Activated naive CD8-positive, alpha-beta T cell treated with anti-CD3 and anti-CD28 coated beads, Interleukin-2, amount 10 ng/mL, durations not matched to agents 7 days and 5 days (primary cell): ENCODE measurements at regions not wholly inside any gene's neighbourhood (a gene's known extent, or its start where the extent isn't known, plus 50 kb on each side); places are given as distances from the start of the nearest gene placed in this dataset.
"Not testable (repeated sequence)": the region's sequence is repeated elsewhere in the genome, so short reads cannot be mapped to it uniquely, and the experiment has no call there.

Experiments used
- ATAC-seq: fragments of 150-1000 bp; cut with Tn5 transposase; one replicate; pipeline ENCODE4 v1.10.0; 2021; ENCODE audit warnings: low read depth, moderate library complexity
- POLR2A ChIA-PET: fragments of 350-600 bp; sonication (Branson Sonifier 250); formaldehyde crosslinking; loops from one replicate; lab custom pipeline; 2021; ENCODE audit warnings: antibody characterized with exemption; lab: Charles Lee
- DNase-seq: peaks from one replicate; pipeline ENCODE4 v3.0.0; 2021
- H3K27ac Mint-ChIP-seq: one replicate; pipeline ENCODE4 v1.8.0; 2022; ENCODE audit warnings: mild to moderate bottlenecking, mixed read lengths
- H3K27me3 Mint-ChIP-seq: one replicate; pipeline ENCODE4 v1.8.0; 2022; ENCODE audit warnings: mild to moderate bottlenecking, moderate library complexity, mixed read lengths
- H3K36me3 Mint-ChIP-seq: one replicate; pipeline ENCODE4 v1.8.0; 2021; ENCODE audit warnings: mild to moderate bottlenecking, mixed read lengths
- H3K4me1 Mint-ChIP-seq: one replicate; pipeline ENCODE4 v1.8.0; 2021; ENCODE audit warnings: mixed read lengths
- H3K4me3 Mint-ChIP-seq: one replicate; pipeline ENCODE4 v1.8.0; 2022; ENCODE audit warnings: mild to moderate bottlenecking, moderate library complexity, mixed read lengths
- H3K9me3 Mint-ChIP-seq: one replicate; pipeline ENCODE4 v1.8.0; 2021; ENCODE audit warnings: mixed read lengths

- Mint-ChIP-seq H3K36me3 (no peaks in the 10 kb centered on the region), H3K9me3 (no peaks in the 10 kb centered on the region), H3K27me3 (no peaks in the 10 kb centered on the region), H3K4me3 (no peak overlapping the region), H3K27ac (no peak overlapping the region), H3K4me1 (no peaks in the 10 kb centered on the region)
- ATAC-seq: no peak
- no peak for DNase-seq
- POLR2A ChIA-PET: no interaction called here
Measured at GRCh38 chr7:42726066-42726785, 185.6 kb downstream of the C7orf25 start.

DNA sequence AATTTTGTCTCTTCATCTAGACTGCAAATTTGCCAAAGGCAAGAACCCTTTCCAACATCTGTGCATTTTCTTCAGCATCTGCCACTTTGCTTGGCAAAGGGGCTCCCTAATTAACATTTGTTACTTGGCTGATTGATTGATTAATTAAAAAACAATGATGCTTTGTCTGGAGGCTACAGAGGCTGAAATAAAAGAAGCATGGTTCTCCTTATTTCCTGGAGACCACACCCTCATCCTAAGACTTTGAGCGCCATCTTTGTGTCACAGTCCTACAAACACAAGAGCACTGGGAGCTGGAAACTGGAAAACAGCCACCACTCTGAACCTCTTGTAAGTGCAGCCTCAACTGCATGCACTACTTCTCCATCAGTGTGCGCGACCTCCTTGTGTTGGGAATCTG is 189.2 kb downstream of the C7orf25 start:
- Mint-ChIP-seq H3K36me3 (no peaks in the 10 kb centered on the region), H3K9me3 (no peaks in the 10 kb centered on the region), H3K4me3 (no peak overlapping the region), H3K27me3 (no peaks in the 10 kb centered on the region), H3K27ac (no peak overlapping the region), H3K4me1 (no peaks in the 10 kb centered on the region)
- POLR2A ChIA-PET: no interaction called here
- ATAC-seq (no peak), DNase-seq (no peak)

GRCh38 chr7:42722198-42722597 is 189.7 kb downstream of the C7orf25 start:
- H3K4me3 Mint-ChIP-seq: no peak overlapping the region
- DNase-seq: no peak
- no peak for ATAC-seq
- H3K27ac Mint-ChIP-seq: no peak overlapping the region
- POLR2A ChIA-PET: no interaction called here
- no peaks in the 10 kb centered on the region for H3K27me3 Mint-ChIP-seq
- no peaks in the 10 kb centered on the region for H3K9me3 Mint-ChIP-seq
- no peaks in the 10 kb centered on the region for H3K36me3 Mint-ChIP-seq
- H3K4me1 Mint-ChIP-seq: no peaks in the 10 kb centered on the region

- Mint-ChIP-seq H3K9me3 (peaks cover 3% of the 10 kb centered on the region), H3K4me1 (no peaks in the 10 kb centered on the region), H3K36me3 (no peaks in the 10 kb centered on the region), H3K27me3 (no peaks in the 10 kb centered on the region), H3K27ac (no peak overlapping the region), H3K4me3 (no peak overlapping the region)
- POLR2A ChIA-PET: no interaction called here
- ATAC-seq (no peak), DNase-seq (no peak)
Measured at GRCh38 chr7:42720991-42721796, 190.7 kb downstream of the C7orf25 start.

DNA sequence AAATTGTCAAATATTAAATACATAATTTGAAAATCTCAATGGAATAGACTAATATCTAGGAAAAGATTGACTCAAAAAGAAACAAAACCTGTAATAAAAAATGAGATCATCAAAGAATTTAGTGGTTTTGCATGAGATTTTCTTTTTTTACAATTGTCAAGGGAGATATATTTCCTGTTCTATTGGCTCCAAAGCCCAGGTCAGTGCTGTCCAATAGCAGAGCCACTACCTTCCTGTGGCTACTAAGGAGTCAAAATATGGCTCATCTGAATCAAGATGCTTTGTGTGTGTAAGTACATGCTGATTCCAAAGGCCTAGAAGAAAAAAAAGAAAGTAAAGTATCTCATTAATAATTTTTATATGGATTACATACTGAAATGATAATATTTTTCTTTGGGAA is 191.9 kb downstream of the C7orf25 start:
- no peak for ATAC-seq
- POLR2A ChIA-PET: no interaction called here
- H3K27ac Mint-ChIP-seq: no peak overlapping the region
- no peaks in the 10 kb centered on the region for H3K27me3 Mint-ChIP-seq
- peaks cover 3% of the 10 kb centered on the region for H3K9me3 Mint-ChIP-seq
- no peaks in the 10 kb centered on the region for H3K4me1 Mint-ChIP-seq
- DNase-seq: no peak
- H3K4me3 Mint-ChIP-seq: no peak overlapping the region
- no peaks in the 10 kb centered on the region for H3K36me3 Mint-ChIP-seq

DNA sequence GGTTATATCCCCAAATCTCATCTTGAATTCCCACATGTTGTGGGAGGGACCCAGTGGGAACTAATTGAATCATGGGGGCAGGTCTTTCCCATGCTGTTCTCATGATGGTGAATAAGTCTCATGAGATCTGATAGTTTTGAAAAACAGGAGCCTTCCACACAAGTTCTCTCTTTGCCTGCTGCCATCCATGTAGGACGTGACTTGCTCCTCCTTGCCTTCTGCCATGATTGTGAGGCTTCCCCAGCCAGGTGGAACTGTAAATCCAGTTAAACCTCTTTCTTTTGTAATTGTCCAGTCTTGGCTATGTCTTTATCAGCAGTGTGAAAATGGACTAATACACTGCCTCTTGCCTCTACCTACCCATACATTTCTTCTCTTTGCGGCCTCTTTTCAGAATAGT is 193.4 kb downstream of the C7orf25 start:
- H3K27ac Mint-ChIP-seq, H3K27me3 Mint-ChIP-seq, H3K4me3 Mint-ChIP-seq, ATAC-seq, H3K9me3 Mint-ChIP-seq, H3K4me1 Mint-ChIP-seq, DNase-seq, POLR2A ChIA-PET, H3K36me3 Mint-ChIP-seq: not testable (repeated sequence)

DNA sequence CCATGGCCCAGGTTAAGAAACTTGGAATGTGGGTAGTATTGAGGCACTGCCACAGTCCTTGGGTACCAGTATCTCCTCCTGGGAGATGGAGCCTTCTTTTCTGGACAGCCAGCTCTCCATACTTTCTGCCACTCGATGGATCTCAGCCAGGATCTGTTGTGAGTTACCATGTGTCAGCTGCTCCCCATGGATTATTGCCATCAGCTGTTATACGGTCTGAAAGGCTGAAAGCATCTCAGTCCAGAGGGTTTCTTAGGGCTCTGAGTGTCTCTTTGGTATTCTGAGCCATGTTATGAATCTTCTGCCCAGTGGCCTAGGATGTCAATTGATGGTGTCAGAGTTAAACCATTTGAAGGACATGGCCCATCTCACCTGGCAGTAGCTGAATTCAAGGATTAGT is 197.5 kb downstream of the C7orf25 start:
- H3K27me3 Mint-ChIP-seq: no peaks in the 10 kb centered on the region
- no peaks in the 10 kb centered on the region for H3K4me1 Mint-ChIP-seq
- peaks cover 5% of the 10 kb centered on the region for H3K9me3 Mint-ChIP-seq
- no peak for DNase-seq
- ATAC-seq: no peak
- H3K4me3 Mint-ChIP-seq: no peak overlapping the region
- POLR2A ChIA-PET: no interaction called here
- H3K27ac Mint-ChIP-seq: no peak overlapping the region
- H3K36me3 Mint-ChIP-seq: no peaks in the 10 kb centered on the region

GRCh38 chr7:42709284-42709683 is 202.6 kb downstream of the C7orf25 start:
- Mint-ChIP-seq H3K36me3 (no peaks in the 10 kb centered on the region), H3K4me3 (no peak overlapping the region), H3K27ac (no peak overlapping the region), H3K4me1 (no peaks in the 10 kb centered on the region), H3K27me3 (no peaks in the 10 kb centered on the region), H3K9me3 (peaks cover 5% of the 10 kb centered on the region)
- DNase-seq (no peak), ATAC-seq (no peak)
- POLR2A ChIA-PET: no interaction called here

GRCh38 chr7:42704710-42705109 is 207.2 kb downstream of the C7orf25 start:
- H3K27me3 Mint-ChIP-seq: no peaks in the 10 kb centered on the region
- POLR2A ChIA-PET: no interaction called here
- H3K9me3 Mint-ChIP-seq: peaks cover 3% of the 10 kb centered on the region
- no peak overlapping the region for H3K27ac Mint-ChIP-seq
- H3K36me3 Mint-ChIP-seq: no peaks in the 10 kb centered on the region
- no peak for ATAC-seq
- H3K4me3 Mint-ChIP-seq: no peak overlapping the region
- no peaks in the 10 kb centered on the region for H3K4me1 Mint-ChIP-seq
- no peak for DNase-seq

GRCh38 chr7:42702647-42703046 is 209.2 kb downstream of the C7orf25 start:
- ATAC-seq: no peak

GRCh38 chr7:42700406-42701327 is 211.2 kb downstream of the C7orf25 start:
- Mint-ChIP-seq H3K27me3 (no peaks in the 10 kb centered on the region), H3K4me3 (no peak overlapping the region), H3K4me1 (no peaks in the 10 kb centered on the region), H3K36me3 (no peaks in the 10 kb centered on the region), H3K9me3 (peaks cover 2% of the 10 kb centered on the region), H3K27ac (no peak overlapping the region)
- no peak for ATAC-seq
- POLR2A ChIA-PET: no interaction called here
- no peak for DNase-seq

More at GRCh38 chr7:42702647-42703046, 209.2 kb downstream of the C7orf25 start:
- H3K27me3 Mint-ChIP-seq: no peaks in the 10 kb centered on the region
- H3K36me3 Mint-ChIP-seq: no peaks in the 10 kb centered on the region
- POLR2A ChIA-PET: no interaction called here
- H3K4me1 Mint-ChIP-seq: no peaks in the 10 kb centered on the region
- H3K9me3 Mint-ChIP-seq: peaks cover 3% of the 10 kb centered on the region
- no peak for DNase-seq
- H3K27ac Mint-ChIP-seq: no peak overlapping the region
- H3K4me3 Mint-ChIP-seq: no peak overlapping the region

DNA sequence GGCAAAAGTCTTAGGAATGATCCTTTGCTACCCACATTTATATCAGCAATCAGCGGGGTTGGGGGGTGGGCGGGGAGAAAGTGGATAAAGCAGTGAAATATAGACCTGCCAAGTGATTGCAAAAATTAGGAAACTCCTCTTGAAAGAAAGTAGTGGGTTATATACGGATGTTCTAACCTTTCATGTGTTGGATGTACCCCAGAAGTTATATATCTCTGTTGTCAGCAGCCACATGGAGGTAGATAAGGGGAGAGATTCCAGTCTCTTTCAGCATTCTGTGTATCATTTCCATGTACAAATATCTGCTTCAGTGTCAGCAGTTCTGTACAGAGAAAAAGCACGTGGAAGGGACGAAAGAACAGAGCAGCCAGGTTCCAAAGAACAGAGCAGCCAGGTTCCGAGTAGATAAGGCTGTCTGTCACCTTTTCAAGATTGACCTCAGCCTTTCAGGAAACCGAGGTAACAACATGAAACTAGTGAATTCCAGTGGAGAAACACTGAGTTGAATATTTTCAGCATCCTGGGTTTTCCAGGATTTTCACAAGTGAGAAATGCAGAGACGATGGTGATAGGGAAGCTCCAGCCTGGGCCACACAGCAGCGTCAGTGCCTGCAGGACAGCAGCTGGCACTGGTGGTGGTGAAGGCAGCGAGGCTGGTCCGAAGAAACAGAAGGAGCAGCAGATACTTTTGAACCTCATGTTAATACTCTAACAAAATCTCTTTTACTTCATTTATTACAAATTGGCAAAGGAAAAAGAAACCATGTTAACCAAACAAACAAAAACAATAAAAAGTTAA is 212.3 kb downstream of the C7orf25 start:
- no peak overlapping the region for H3K4me3 Mint-ChIP-seq
- POLR2A ChIA-PET: no interaction called here
- no peaks in the 10 kb centered on the region for H3K36me3 Mint-ChIP-seq
- ATAC-seq (no peak), DNase-seq (no peak)
- peaks cover 1% of the 10 kb centered on the region for H3K9me3 Mint-ChIP-seq
- H3K27me3 Mint-ChIP-seq: no peaks in the 10 kb centered on the region
- H3K27ac Mint-ChIP-seq: no peak overlapping the region
- no peaks in the 10 kb centered on the region for H3K4me1 Mint-ChIP-seq
